NB4 (cell line): ENCODE measurements at regions not wholly inside any gene's neighbourhood (a gene's known extent, or its start where the extent isn't known, plus 50 kb on each side); places are given as distances from the start of the nearest gene placed in this dataset.

Source experiments
- DNase-seq: peaks from one replicate; pipeline ENCODE4 v3.0.0; 2010; ENCODE audit warnings: low read depth
- H3K4me3 ChIP-seq: one replicate; pipeline ENCODE4 v1.5.1; 2011; ENCODE audit warnings: mild to moderate bottlenecking, low read depth, low read length, moderate library complexity
- CTCF ChIP-seq: IDR thresholded peaks from one replicate; pipeline ENCODE4 v1.5.1; 2012; ENCODE audit warnings: low read depth, low read length
- MAX ChIP-seq: IDR thresholded peaks from 2 replicates; pipeline ENCODE4 v1.6.1; 2011; ENCODE audit warnings: low read depth, low read length
- MYC ChIP-seq: IDR thresholded peaks from 2 replicates; pipeline ENCODE4 v1.6.1; 2011; ENCODE audit warnings: low read depth, low read length
- POLR2A ChIP-seq: IDR thresholded peaks from 2 replicates; pipeline ENCODE4 v1.6.1; 2011; ENCODE audit warnings: mild to moderate bottlenecking; ENCODE audit not compliant: insufficient read length; ENCODE audit errors: extremely low read depth

- no peak overlapping the region for H3K4me3 ChIP-seq
- no peak for DNase-seq
- TF ChIP-seq CTCF = no peak
- TF ChIP-seq MYC = no peak
- TF ChIP-seq MAX = no peak
- TF ChIP-seq POLR2A = no peak
Observed at GRCh38 chr4:59387759-59388758, 1812.1 kb upstream of the ADGRL3 start.

GRCh38 chr4:59393780-59394179, 1806.3 kb upstream of the ADGRL3 start:
- no peak overlapping the region for H3K4me3 ChIP-seq
- DNase-seq = no peak
- TF ChIP-seq MYC = no peak
- TF ChIP-seq CTCF = no peak
- TF ChIP-seq POLR2A = no peak

- no peak overlapping the region for H3K4me3 ChIP-seq
- TF ChIP-seq MYC (no peak), MAX (no peak), CTCF (no peak), POLR2A (no peak)
- DNase-seq = no peak
Observed at GRCh38 chr4:59400334-59400733, 1799.8 kb upstream of the ADGRL3 start.

- no peak for DNase-seq
- TF ChIP-seq MYC = no peak
- TF ChIP-seq CTCF = no peak
- no peak for TF ChIP-seq POLR2A
- no peak for TF ChIP-seq MAX
- no peak overlapping the region for H3K4me3 ChIP-seq
Observed at GRCh38 chr4:59409647-59410046, 1790.5 kb upstream of the ADGRL3 start.

- H3K4me3 ChIP-seq = no peak overlapping the region
- DNase-seq = no peak
- TF ChIP-seq POLR2A (no peak), MYC (no peak), MAX (no peak), CTCF (no peak)
Observed at GRCh38 chr4:59412739-59413138, 1787.4 kb upstream of the ADGRL3 start.

GRCh38 chr4:59455751-59456150, 1744.4 kb upstream of the ADGRL3 start:
- no peak for TF ChIP-seq MYC
- no peak for TF ChIP-seq MAX
- TF ChIP-seq CTCF = no peak
- TF ChIP-seq POLR2A = no peak
- H3K4me3 ChIP-seq = no peak overlapping the region
- no peak for DNase-seq
